ENCODE measurements at regions not wholly inside any gene's neighbourhood (a gene's known extent, or its start where the extent isn't known, plus 50 kb on each side); places are given as distances from the start of the nearest gene placed in this dataset.

DNA sequence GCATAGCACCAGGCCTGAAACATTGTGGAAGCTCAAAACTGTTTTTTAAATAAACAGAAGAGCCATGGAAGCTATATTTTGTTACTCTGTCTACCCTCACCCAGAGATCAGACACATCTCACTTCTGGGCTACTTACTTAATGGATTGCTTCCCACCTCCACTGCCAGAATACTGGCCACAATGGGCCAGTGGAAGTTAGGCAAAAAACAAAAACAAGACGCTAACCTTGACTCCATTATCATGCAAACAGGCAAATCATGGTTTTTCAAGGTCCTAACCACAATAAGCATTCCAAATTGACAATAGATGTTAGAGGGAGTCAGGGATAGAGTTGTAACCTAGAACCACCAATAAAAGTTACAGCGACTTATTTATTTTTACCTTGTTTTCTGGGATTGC is 52.7 kb upstream of the PTCSC3 start:
- no peak overlapping the region for H3K4me3 ChIP-seq
- TF ChIP-seq POLR2A (IDR thresholded peaks at IDR 0.05): no peak
- TF ChIP-seq, protein P1, sequence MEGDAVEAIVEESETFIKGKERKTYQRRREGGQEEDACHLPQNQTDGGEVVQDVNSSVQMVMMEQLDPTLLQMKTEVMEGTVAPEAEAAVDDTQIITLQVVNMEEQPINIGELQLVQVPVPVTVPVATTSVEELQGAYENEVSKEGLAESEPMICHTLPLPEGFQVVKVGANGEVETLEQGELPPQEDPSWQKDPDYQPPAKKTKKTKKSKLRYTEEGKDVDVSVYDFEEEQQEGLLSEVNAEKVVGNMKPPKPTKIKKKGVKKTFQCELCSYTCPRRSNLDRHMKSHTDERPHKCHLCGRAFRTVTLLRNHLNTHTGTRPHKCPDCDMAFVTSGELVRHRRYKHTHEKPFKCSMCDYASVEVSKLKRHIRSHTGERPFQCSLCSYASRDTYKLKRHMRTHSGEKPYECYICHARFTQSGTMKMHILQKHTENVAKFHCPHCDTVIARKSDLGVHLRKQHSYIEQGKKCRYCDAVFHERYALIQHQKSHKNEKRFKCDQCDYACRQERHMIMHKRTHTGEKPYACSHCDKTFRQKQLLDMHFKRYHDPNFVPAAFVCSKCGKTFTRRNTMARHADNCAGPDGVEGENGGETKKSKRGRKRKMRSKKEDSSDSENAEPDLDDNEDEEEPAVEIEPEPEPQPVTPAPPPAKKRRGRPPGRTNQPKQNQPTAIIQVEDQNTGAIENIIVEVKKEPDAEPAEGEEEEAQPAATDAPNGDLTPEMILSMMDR (IDR thresholded peaks at IDR 0.05): no peak
- no peaks in the 10 kb centered on the region for H3K4me1 ChIP-seq
- DNase-seq (no peak), ATAC-seq (no peak)
- intact Hi-C loops (cut with DNase I): no loop called here
- H3K27me3 ChIP-seq: no peaks in the 10 kb centered on the region
- no peak overlapping the region for H3K27ac ChIP-seq
- no peaks in the 10 kb centered on the region for H3K9me3 ChIP-seq
- 72% methylated on average over 2 of the region's 2 CpGs for WGBS (ENCODE audit: insufficient coverage, low coverage, low lambda C conversion rate, missing lambda C conversion rate)
- no peaks in the 10 kb centered on the region for H3K36me3 ChIP-seq

DNA sequence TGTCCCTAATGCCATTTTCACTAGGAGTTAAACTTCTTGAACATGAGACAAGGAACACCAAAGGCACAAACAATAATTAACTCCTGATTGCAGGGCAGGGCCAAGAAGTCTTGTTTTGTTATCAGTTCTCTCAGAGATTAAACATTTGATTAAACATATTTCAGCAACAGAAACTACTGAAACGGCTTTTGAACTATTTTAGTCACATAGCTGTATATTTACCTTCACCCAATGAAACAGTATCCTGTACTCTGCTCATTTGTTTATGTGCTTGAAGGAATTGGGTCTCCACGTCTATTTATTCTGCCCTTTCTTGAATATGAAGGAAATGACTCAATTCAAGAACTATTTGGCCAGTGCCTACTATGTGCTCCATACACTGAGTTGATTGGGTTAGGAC is 51.3 kb upstream of the PTCSC3 start:
- Histone ChIP-seq H3K9me3 (no peaks in the 10 kb centered on the region), H3K27me3 (no peaks in the 10 kb centered on the region), H3K4me3 (no peak overlapping the region), H3K36me3 (no peaks in the 10 kb centered on the region), H3K27ac (no peak overlapping the region), H3K4me1 (no peaks in the 10 kb centered on the region)
- TF ChIP-seq POLR2A (IDR thresholded peaks at IDR 0.05): no peak
- TF ChIP-seq, protein P1 (IDR thresholded peaks at IDR 0.05): no peak
- ATAC-seq (no peak), DNase-seq (no peak)
- intact Hi-C loops (cut with DNase I): no loop called here
- WGBS (ENCODE audit: insufficient coverage, low coverage, low lambda C conversion rate, missing lambda C conversion rate): 22% methylated on average over 2 of the region's 2 CpGs

DNA sequence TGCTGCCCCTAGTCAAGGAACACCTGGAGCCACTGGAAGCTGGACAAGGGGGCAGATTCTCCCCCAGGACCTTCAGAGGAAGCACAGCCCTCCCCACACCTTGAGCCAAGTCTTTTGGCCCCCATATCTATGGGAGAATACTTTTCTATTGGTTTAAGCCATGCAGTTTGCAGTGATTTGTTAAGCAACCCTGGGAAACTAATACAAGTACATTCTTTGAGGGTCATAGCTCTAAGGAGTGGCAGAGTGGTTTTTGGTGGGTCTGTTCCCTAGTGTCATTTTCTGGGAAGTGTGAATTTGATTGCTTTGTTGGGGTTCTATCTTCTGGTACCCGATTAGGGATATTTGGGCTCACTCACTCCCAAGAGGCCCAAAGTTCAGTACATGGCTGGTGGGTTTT is 50.8 kb upstream of the PTCSC3 start:
- Histone ChIP-seq H3K27ac (no peak overlapping the region), H3K9me3 (no peaks in the 10 kb centered on the region), H3K36me3 (no peaks in the 10 kb centered on the region), H3K4me1 (no peaks in the 10 kb centered on the region), H3K4me3 (no peak overlapping the region), H3K27me3 (no peaks in the 10 kb centered on the region)
- ATAC-seq: no peak
- WGBS (ENCODE audit: insufficient coverage, low coverage, low lambda C conversion rate, missing lambda C conversion rate): 83% methylated on average over 1 of the region's 1 CpG
- intact Hi-C loops (cut with DNase I): no loop called here
- no peak for DNase-seq
- TF ChIP-seq, protein P1 (IDR thresholded peaks at IDR 0.05): no peak
- no peak for TF ChIP-seq POLR2A (IDR thresholded peaks at IDR 0.05)

Small RNAs in the stretch of these regions (small RNA-seq; reads per million reads assigned to genes)
- gene RN7SKP21: 0 reads per million in 2 experiments
